Endothelial cell of umbilical vein (primary cell): ENCODE measurements at regions not wholly inside any gene's neighbourhood (a gene's known extent, or its start where the extent isn't known, plus 50 kb on each side); places are given as distances from the start of the nearest gene placed in this dataset.

Experiments used
- BruUV-seq: library from RNA; stranded (reverse); fragments of 400-500 nt; replicated peaks from 2 replicates; lab custom pipeline; 2021; lab: Mats Ljungman, UMichigan
- CTCF ChIA-PET: fragments of 300-600, 350-600 bp; sonication (Branson Sonifier 250); formaldehyde crosslinking; loops from one replicate; lab custom pipeline; 2021; ENCODE audit warnings: antibody characterized with exemption, inconsistent platforms; lab: Charles Lee
- POLR2A ChIA-PET: fragments of 300-600, 350-600 bp; sonication (Branson Sonifier 250); formaldehyde crosslinking; loops from one replicate; lab custom pipeline; 2021; ENCODE audit warnings: antibody characterized with exemption, inconsistent platforms; lab: Charles Lee
- DNase-seq: peaks from one replicate; pipeline ENCODE4 v3.0.0-alpha.2; 2011; ENCODE audit warnings: low read depth, low spot score
- FAIRE-seq: peaks from 2 replicates; lab custom pipeline; 2011; peaks lifted over from hg19 to GRCh38; lab: Jason Lieb, UNC
- H2AFZ ChIP-seq: 2 replicates; pipeline ENCODE4 v1.6.0; 2012; ENCODE audit warnings: low read depth, low read length, control low read depth, inconsistent platforms
- H3K27ac ChIP-seq: 2 replicates; pipeline ENCODE4 v1.5.1; 2011; ENCODE audit warnings: low read depth, mild to moderate bottlenecking, control low read depth, low read length, moderate library complexity; ENCODE audit not compliant: insufficient read depth
- H3K27me3 ChIP-seq, 2 experiments: 2 replicates each; pipeline versions ENCODE4 v1.6.0 to v1.6.1; 2011; ENCODE audit warnings: low read length in 2 of 2, mixed read lengths in 1 of 2; ENCODE audit not compliant: control insufficient read depth in 2 of 2, insufficient read depth in 2 of 2
- H3K36me3 ChIP-seq, 2 experiments: 2 replicates in 1 of 2; 3 replicates in 1 of 2; pipeline ENCODE4 v1.5.1; 2011; ENCODE audit warnings: low read length in 2 of 2, mild to moderate bottlenecking in 1 of 2, moderate library complexity in 1 of 2; ENCODE audit not compliant: control insufficient read depth in 2 of 2, insufficient read depth in 2 of 2; ENCODE audit errors: extremely low read depth in 1 of 2
- H3K4me1 ChIP-seq: 3 replicates; pipeline ENCODE4 v1.5.1; 2011; ENCODE audit warnings: mild to moderate bottlenecking, low read length; ENCODE audit not compliant: control insufficient read depth, insufficient read depth; ENCODE audit errors: extremely low read depth
- H3K4me2 ChIP-seq: 2 replicates; pipeline ENCODE4 v1.6.1; 2011; ENCODE audit warnings: low read length, control low read depth, mixed read lengths; ENCODE audit not compliant: insufficient read depth
- H3K4me3 ChIP-seq, 3 experiments: fragments of 200-600 bp in 1 of 3; sonication (generic), shearing (Covaris generic) in 1 of 3; replicated peaks in 1 of 3; 2 replicates each; pipeline ENCODE4 v1.5.1; 2011 to 2016; ENCODE audit warnings: control low read depth in 3 of 3, low read length in 3 of 3, mild to moderate bottlenecking in 2 of 3, inconsistent platforms in 1 of 3, low read depth in 1 of 3, moderate library complexity in 1 of 3; ENCODE audit not compliant: insufficient read depth in 1 of 3
- H3K79me2 ChIP-seq: 2 replicates; pipeline ENCODE4 v1.6.0; 2012; ENCODE audit warnings: low read length, inconsistent platforms; ENCODE audit not compliant: control insufficient read depth, insufficient read depth
- H3K9ac ChIP-seq: replicated peaks from 2 replicates; pipeline ENCODE3; 2011; ENCODE audit warnings: low read length, control low read depth; ENCODE audit not compliant: insufficient read depth; ENCODE audit errors: extremely low read depth
- H3K9me1 ChIP-seq: replicated peaks from 3 replicates; pipeline ENCODE4 v1.6.0; 2011; ENCODE audit warnings: mild to moderate bottlenecking, low read length; ENCODE audit not compliant: control insufficient read depth, insufficient read depth; ENCODE audit errors: extremely low read depth
- H3K9me3 ChIP-seq: replicated peaks from 2 replicates; pipeline ENCODE4 v1.5.1; 2012; ENCODE audit warnings: low read length, inconsistent platforms; ENCODE audit not compliant: control insufficient read depth, insufficient read depth
- H4K20me1 ChIP-seq: replicated peaks from 2 replicates; pipeline ENCODE3; 2011; ENCODE audit warnings: mild to moderate bottlenecking, low read length; ENCODE audit not compliant: control insufficient read depth, insufficient read depth; ENCODE audit errors: extremely low read depth
- EZH2 ChIP-seq: IDR thresholded peaks from 2 replicates; pipeline ENCODE4 v1.6.1; 2012; ENCODE audit warnings: borderline replicate concordance, low read depth, mild to moderate bottlenecking, moderate library complexity, low read length, inconsistent platforms; ENCODE audit not compliant: severe bottlenecking
- FOS ChIP-seq: IDR thresholded peaks from 2 replicates; pipeline ENCODE4 v1.6.1; 2011; ENCODE audit warnings: mild to moderate bottlenecking, low read length, moderate library complexity, borderline replicate concordance; ENCODE audit not compliant: insufficient read depth
- GATA2 ChIP-seq: IDR thresholded peaks from 2 replicates; pipeline ENCODE4 v1.7.0; 2011; ENCODE audit warnings: low read depth, mild to moderate bottlenecking, moderate library complexity, mixed read lengths, low read length; ENCODE audit not compliant: insufficient read length, insufficient read depth
- JUN ChIP-seq: IDR thresholded peaks from 2 replicates; pipeline ENCODE4 v1.6.1; 2011; ENCODE audit warnings: borderline replicate concordance, low read depth; ENCODE audit not compliant: insufficient read length, insufficient read depth
- MYC ChIP-seq: IDR thresholded peaks from one replicate; pipeline ENCODE4 v1.6.1; 2011; ENCODE audit warnings: mild to moderate bottlenecking, low read depth, low read length
- POLR2A ChIP-seq: IDR thresholded peaks from 2 replicates; pipeline ENCODE4 v1.6.1; 2012; ENCODE audit warnings: low read depth, mild to moderate bottlenecking, control low read depth, low read length
- POLR2AphosphoS5 ChIP-seq: IDR thresholded peaks from 2 replicates; pipeline ENCODE4 v1.6.1; 2012; ENCODE audit warnings: low read depth, mild to moderate bottlenecking, control low read depth, low read length, moderate library complexity; ENCODE audit not compliant: insufficient read depth
- dilution Hi-C: fragments of 300-500 bp; cut with MboI; formaldehyde crosslinking; loops from one replicate; pipeline ENCODE4 v1.15.0; 2019; ENCODE audit warnings: low sequenced_read_pairs; ENCODE audit not compliant: extremely low pct_ligation_motif_present
- intact Hi-C: fragments of 100-400 bp; cut with micrococcal nuclease; formaldehyde crosslinking; loops from one replicate; pipeline ENCODE4 v1.10.0; 2022
- TF ChIP-seq, protein P1 (sequence below): IDR thresholded peaks from 2 replicates; pipeline ENCODE4 v1.6.1; 2011; ENCODE audit not compliant: insufficient read depth, insufficient read length
- TF ChIP-seq, protein P2 (sequence below), 2 donors: IDR thresholded peaks; 1 replicate in 1 of 2; 2 replicates in 1 of 2; pipeline ENCODE4 v1.5.1; 2011; ENCODE audit warnings: low read length in 2 of 2, mild to moderate bottlenecking in 2 of 2, moderate library complexity in 2 of 2, control low read depth in 1 of 2, inconsistent platforms in 1 of 2, low read depth in 1 of 2; ENCODE audit not compliant: insufficient read depth in 1 of 2; ENCODE audit errors: extremely low read depth in 1 of 2

DNA sequence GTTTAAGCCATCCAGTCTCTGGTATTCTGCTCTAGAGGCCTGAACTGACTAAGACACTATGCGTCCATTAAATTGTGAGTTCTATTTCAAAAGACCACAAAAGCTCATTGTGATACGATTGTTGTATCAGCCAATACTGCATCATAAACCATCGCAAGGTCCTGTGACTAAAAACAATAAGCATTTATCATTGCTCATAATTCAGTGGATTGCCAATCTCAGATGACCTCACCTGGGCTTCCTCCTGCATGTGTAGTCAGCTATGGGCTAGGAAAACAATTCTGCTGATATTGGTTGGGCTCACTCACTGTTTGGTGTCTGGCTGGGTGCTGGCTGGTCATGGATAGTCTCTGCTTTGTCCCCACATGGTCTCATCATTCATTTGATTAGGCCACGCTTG lies 592.7 kb upstream of the BTBD3 start:
- H3K4me3 ChIP-seq: no peak overlapping the region
- no peak for DNase-seq
- ChIA-PET CTCF (no interaction called here), POLR2A (no interaction called here)
- H4K20me1 ChIP-seq: no peaks in the 10 kb centered on the region
- H3K4me2 ChIP-seq: no peak overlapping the region
- TF ChIP-seq, protein P1, sequence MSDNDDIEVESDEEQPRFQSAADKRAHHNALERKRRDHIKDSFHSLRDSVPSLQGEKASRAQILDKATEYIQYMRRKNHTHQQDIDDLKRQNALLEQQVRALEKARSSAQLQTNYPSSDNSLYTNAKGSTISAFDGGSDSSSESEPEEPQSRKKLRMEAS: no peak
- TF ChIP-seq EZH2 (no peak), FOS (no peak), POLR2A (no peak), JUN (no peak), POLR2AphosphoS5 (no peak), GATA2 (no peak), MYC (no peak)
- TF ChIP-seq, protein P2, sequence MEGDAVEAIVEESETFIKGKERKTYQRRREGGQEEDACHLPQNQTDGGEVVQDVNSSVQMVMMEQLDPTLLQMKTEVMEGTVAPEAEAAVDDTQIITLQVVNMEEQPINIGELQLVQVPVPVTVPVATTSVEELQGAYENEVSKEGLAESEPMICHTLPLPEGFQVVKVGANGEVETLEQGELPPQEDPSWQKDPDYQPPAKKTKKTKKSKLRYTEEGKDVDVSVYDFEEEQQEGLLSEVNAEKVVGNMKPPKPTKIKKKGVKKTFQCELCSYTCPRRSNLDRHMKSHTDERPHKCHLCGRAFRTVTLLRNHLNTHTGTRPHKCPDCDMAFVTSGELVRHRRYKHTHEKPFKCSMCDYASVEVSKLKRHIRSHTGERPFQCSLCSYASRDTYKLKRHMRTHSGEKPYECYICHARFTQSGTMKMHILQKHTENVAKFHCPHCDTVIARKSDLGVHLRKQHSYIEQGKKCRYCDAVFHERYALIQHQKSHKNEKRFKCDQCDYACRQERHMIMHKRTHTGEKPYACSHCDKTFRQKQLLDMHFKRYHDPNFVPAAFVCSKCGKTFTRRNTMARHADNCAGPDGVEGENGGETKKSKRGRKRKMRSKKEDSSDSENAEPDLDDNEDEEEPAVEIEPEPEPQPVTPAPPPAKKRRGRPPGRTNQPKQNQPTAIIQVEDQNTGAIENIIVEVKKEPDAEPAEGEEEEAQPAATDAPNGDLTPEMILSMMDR (IDR thresholded peaks at IDR 0.05; ENCODE audit: extremely low read depth in 1 of 2, insufficient read depth in 1 of 2, low read depth in 1 of 2, low read length in 2 of 2): no peak
- intact Hi-C loops (no loop called here), dilution Hi-C loops (no loop called here)
- no peaks in the 10 kb centered on the region for H3K9me1 ChIP-seq
- no peaks in the 10 kb centered on the region for H3K79me2 ChIP-seq
- H3K4me1 ChIP-seq: no peaks in the 10 kb centered on the region
- no peak overlapping the region for H3K27ac ChIP-seq
- H3K36me3 ChIP-seq: no peaks in the 10 kb centered on the region
- H3K9ac ChIP-seq: no peak overlapping the region
- no peaks in the 10 kb centered on the region for H3K9me3 ChIP-seq
- H2AFZ ChIP-seq: no peak overlapping the region
- no peak for FAIRE-seq
- H3K27me3 ChIP-seq: no peaks in the 10 kb centered on the region
- BruUV-seq: no TSS peak
